ENCODE measurements at regions not wholly inside any gene's neighbourhood (a gene's known extent, or its start where the extent isn't known, plus 50 kb on each side); places are given as distances from the start of the nearest gene placed in this dataset.

DNA sequence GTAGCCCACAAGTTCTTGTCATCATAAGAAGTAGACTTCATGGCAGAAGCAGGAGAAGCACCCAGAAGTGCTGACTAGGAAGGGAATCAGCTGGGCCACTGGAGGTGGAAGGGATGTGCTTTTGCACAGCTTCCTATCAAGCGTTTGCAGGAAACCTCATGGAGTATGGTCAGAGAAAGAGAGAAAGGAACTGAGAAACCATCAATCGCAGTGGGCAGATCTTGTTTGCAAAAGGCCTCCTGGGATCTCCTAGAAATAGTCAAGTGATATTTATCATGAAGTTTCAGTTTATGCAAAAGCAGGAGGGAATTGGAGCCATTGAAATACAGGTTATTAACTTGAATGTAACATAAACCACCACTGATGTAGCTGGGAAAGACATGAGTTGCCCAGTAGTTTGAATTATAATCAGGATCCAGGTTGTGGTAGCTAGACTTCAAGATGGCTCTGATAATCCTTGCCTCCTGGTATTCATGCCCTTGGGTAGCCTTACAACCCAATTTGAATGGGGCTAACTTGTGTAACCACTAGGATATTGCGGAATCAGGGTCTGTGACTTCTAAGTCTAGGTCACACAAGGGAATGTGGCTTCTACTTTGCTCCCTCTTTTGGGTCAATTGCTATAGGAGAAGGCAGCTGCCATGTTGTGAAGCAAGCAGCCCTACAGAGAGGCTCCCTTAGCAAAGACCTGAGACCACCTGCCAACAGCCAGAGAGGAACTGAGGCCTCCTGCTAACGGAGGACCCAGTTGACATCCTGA lies 69.8 kb upstream of the TCF4 start:
- no peak for DNase-seq (ENCODE audit: low read depth, low spot score)
- H3K4me1 Mint-ChIP-seq: no peaks in the 10 kb centered on the region
- TF ChIP-seq, protein P1, sequence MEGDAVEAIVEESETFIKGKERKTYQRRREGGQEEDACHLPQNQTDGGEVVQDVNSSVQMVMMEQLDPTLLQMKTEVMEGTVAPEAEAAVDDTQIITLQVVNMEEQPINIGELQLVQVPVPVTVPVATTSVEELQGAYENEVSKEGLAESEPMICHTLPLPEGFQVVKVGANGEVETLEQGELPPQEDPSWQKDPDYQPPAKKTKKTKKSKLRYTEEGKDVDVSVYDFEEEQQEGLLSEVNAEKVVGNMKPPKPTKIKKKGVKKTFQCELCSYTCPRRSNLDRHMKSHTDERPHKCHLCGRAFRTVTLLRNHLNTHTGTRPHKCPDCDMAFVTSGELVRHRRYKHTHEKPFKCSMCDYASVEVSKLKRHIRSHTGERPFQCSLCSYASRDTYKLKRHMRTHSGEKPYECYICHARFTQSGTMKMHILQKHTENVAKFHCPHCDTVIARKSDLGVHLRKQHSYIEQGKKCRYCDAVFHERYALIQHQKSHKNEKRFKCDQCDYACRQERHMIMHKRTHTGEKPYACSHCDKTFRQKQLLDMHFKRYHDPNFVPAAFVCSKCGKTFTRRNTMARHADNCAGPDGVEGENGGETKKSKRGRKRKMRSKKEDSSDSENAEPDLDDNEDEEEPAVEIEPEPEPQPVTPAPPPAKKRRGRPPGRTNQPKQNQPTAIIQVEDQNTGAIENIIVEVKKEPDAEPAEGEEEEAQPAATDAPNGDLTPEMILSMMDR (conservative IDR thresholded peaks at IDR 0.05): no peak
- no peak overlapping the region for H3K27ac Mint-ChIP-seq (ENCODE audit: unreplicated experiment)
- no peaks in the 10 kb centered on the region for H3K36me3 Mint-ChIP-seq (ENCODE audit: low read depth)
- H3K27me3 Mint-ChIP-seq (ENCODE audit: low read depth): no peaks in the 10 kb centered on the region
- H3K4me3 Mint-ChIP-seq: no peak overlapping the region
- peaks cover 2% of the 10 kb centered on the region for H3K9me3 Mint-ChIP-seq

DNA sequence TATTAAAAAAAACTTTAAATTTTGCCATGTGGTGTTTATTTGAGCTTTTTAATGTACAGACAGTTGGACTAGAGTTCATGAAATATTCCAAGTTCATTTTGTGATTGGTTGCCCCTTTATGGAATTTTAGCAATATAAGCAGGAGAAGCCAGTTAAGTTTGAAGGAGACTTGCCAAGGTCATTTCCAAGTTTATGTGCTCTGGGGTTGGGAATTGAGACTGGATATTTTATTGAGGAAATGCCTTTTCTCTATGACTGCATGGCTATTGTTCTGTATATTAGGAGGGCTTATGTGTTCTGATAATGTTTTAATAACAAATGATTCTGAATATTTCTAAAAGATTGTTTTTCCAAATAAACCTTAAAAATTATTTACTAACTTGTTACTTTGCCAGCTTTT lies 67.0 kb upstream of the TCF4 start:
- Mint-ChIP-seq H3K27me3 (ENCODE audit: low read depth) (no peaks in the 10 kb centered on the region), H3K27ac (ENCODE audit: unreplicated experiment) (no peak overlapping the region), H3K36me3 (ENCODE audit: low read depth) (no peaks in the 10 kb centered on the region), H3K9me3 (peaks cover 6% of the 10 kb centered on the region), H3K4me1 (no peaks in the 10 kb centered on the region), H3K4me3 (no peak overlapping the region)
- no peak for DNase-seq (ENCODE audit: low read depth, low spot score)
- TF ChIP-seq, protein P1 (conservative IDR thresholded peaks at IDR 0.05): no peak

DNA sequence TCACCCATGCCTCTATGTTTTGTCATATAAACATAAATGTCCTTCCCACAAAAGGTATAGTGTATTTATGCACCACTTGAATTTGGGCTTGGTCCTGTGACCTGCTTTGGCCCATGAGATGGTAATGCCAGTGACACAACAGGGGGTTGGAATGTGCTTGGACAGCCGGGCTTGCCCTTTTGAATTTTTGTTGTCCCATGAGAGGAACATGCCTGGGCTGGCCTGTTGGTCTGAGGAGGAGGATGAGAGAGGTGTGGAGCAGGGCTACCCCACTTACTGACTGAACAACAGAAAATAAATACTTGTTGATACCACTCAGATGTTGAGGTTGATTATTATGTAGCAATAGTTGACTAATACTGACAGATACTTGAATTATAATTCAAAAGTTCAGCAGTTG lies 63.2 kb upstream of the TCF4 start:
- Mint-ChIP-seq H3K36me3 (ENCODE audit: low read depth) (no peaks in the 10 kb centered on the region), H3K27me3 (ENCODE audit: low read depth) (no peaks in the 10 kb centered on the region), H3K27ac (ENCODE audit: unreplicated experiment) (no peak overlapping the region), H3K4me3 (no peak overlapping the region), H3K4me1 (no peaks in the 10 kb centered on the region), H3K9me3 (peaks cover 6% of the 10 kb centered on the region)
- TF ChIP-seq, protein P1 (conservative IDR thresholded peaks at IDR 0.05): no peak
- no peak for DNase-seq (ENCODE audit: low read depth, low spot score)

DNA sequence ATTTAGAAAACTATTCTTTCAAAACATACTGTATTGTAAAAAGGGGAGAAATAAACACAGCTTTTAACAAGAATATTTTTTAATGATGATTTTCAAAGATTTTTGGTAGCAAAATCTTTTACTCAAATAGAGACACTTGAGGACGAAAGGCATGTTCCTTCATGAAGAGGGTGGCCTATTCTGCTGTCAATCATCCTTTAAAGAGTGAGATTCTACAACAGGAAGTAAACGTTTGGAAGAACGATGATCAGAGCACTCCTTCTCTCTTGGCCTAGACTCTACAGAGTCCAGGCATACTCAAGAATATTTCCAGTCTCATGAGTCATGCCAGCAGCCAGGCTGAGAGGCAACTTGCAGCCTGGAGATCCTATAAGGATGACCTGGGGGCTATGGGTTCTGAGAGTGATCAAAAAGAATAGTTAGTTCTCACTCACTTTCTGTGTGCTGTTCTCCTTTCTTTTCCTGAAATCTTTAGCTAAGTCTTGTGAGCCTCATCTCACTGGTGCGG lies 62.4 kb upstream of the TCF4 start:
- H3K4me1 Mint-ChIP-seq: no peaks in the 10 kb centered on the region
- TF ChIP-seq, protein P1 (conservative IDR thresholded peaks at IDR 0.05): no peak
- peaks cover 6% of the 10 kb centered on the region for H3K9me3 Mint-ChIP-seq
- no peaks in the 10 kb centered on the region for H3K36me3 Mint-ChIP-seq (ENCODE audit: low read depth)
- H3K4me3 Mint-ChIP-seq: no peak overlapping the region
- H3K27ac Mint-ChIP-seq (ENCODE audit: unreplicated experiment): no peak overlapping the region
- no peaks in the 10 kb centered on the region for H3K27me3 Mint-ChIP-seq (ENCODE audit: low read depth)
- DNase-seq (ENCODE audit: low read depth, low spot score): no peak

DNA sequence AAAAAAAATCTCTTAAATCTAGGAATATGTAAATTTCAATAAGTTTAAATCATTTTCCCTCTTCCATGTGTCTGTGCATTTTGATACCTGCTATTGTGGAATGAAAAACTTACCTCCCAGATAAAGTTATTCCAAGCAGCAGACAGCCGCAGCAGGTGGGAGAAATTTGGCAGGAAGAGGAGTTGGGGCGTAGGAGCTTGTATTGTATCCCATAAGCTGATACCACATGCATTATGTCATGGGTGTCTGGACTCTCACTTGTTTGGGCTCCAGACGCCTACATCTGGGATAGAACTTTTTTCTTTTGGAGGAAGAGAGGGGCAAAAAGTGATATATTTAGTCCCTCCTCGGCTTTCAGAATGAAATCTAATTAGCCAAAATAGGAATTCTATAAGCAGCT lies 59.3 kb upstream of the TCF4 start:
- H3K9me3 Mint-ChIP-seq: peaks cover 3% of the 10 kb centered on the region
- TF ChIP-seq, protein P1 (conservative IDR thresholded peaks at IDR 0.05): no peak
- no peak overlapping the region for H3K4me3 Mint-ChIP-seq
- H3K36me3 Mint-ChIP-seq (ENCODE audit: low read depth): no peaks in the 10 kb centered on the region
- H3K27ac Mint-ChIP-seq (ENCODE audit: unreplicated experiment): no peak overlapping the region
- no peak for DNase-seq (ENCODE audit: low read depth, low spot score)
- no peaks in the 10 kb centered on the region for H3K27me3 Mint-ChIP-seq (ENCODE audit: low read depth)
- no peaks in the 10 kb centered on the region for H3K4me1 Mint-ChIP-seq
